NCI-H460 (cell line): ENCODE measurements at regions not wholly inside any gene's neighbourhood (a gene's known extent, or its start where the extent isn't known, plus 50 kb on each side); places are given as distances from the start of the nearest gene placed in this dataset.
"Not testable (repeated sequence)": the region's sequence is repeated elsewhere in the genome, so short reads cannot be mapped to it uniquely, and the experiment has no call there.

ENCODE experiments used
- DNase-seq: peaks from one replicate; pipeline ENCODE4 v3.0.0-alpha.2; 2016; ENCODE audit warnings: low read depth; ENCODE audit errors: extremely low read depth

- DNase-seq = no peak
These were observed 532.4 kb upstream of the ITGA1 start for GRCh38 chr5:52255308-52255707.

GRCh38 chr5:52262844-52263243 is 524.9 kb upstream of the ITGA1 start:
- DNase-seq = no peak

GRCh38 chr5:52269401-52269800 is 518.3 kb upstream of the ITGA1 start:
- DNase-seq = no peak

GRCh38 chr5:52269859-52270258 is 517.9 kb upstream of the ITGA1 start:
- DNase-seq = no peak

- no peak for DNase-seq
These were observed 512.1 kb upstream of the ITGA1 start for GRCh38 chr5:52275639-52276038.

GRCh38 chr5:52277101-52277500 is 510.6 kb upstream of the ITGA1 start:
- no peak for DNase-seq

GRCh38 chr5:52282647-52283046 is 505.1 kb upstream of the ITGA1 start:
- DNase-seq = no peak

GRCh38 chr5:52283221-52283620 is 504.5 kb upstream of the ITGA1 start:
- DNase-seq = no peak

GRCh38 chr5:52300703-52301372 is 486.9 kb upstream of the ITGA1 start:
- no peak for DNase-seq

GRCh38 chr5:52304816-52305215 is 482.9 kb upstream of the ITGA1 start:
- not testable (repeated sequence) for DNase-seq

GRCh38 chr5:52328220-52328806 is 459.4 kb upstream of the ITGA1 start:
- no peak for DNase-seq

- DNase-seq = no peak
These were observed 456.0 kb upstream of the ITGA1 start for GRCh38 chr5:52331725-52332124.

GRCh38 chr5:52334367-52334766 is 453.3 kb upstream of the ITGA1 start:
- no peak for DNase-seq

- DNase-seq = no peak
These were observed 448.4 kb upstream of the ITGA1 start for GRCh38 chr5:52339285-52339684.

- DNase-seq = no peak
These were observed 445.4 kb upstream of the ITGA1 start for GRCh38 chr5:52342361-52342760.

- DNase-seq = peak; percentile 20
These were observed 431.3 kb upstream of the ITGA1 start for GRCh38 chr5:52356311-52356918.

GRCh38 chr5:52359261-52359660 is 428.5 kb upstream of the ITGA1 start:
- DNase-seq = no peak

GRCh38 chr5:52360985-52361384 is 426.7 kb upstream of the ITGA1 start:
- no peak for DNase-seq

- no peak for DNase-seq
These were observed 413.4 kb upstream of the ITGA1 start for GRCh38 chr5:52374286-52374685.

- no peak for DNase-seq
These were observed 411.7 kb upstream of the ITGA1 start for GRCh38 chr5:52375969-52376368.

- DNase-seq = no peak
These were observed 411.1 kb upstream of the ITGA1 start for GRCh38 chr5:52376592-52376991.

GRCh38 chr5:52378237-52378636 is 409.5 kb upstream of the ITGA1 start:
- no peak for DNase-seq
